BJ (cell line): ENCODE measurements at regions not wholly inside any gene's neighbourhood (a gene's known extent, or its start where the extent isn't known, plus 50 kb on each side); places are given as distances from the start of the nearest gene placed in this dataset.

Source experiments
- CTCF ChIA-PET: fragments of 350-600 bp; formaldehyde crosslinking; extraction: SDS; loops from one replicate; lab custom pipeline; 2021; ENCODE audit warnings: antibody characterized with exemption, inconsistent platforms; lab: Yijun Ruan, JAX
- POLR2A ChIA-PET: fragments of 300-600 bp; sonication (Branson Sonifier 250); formaldehyde crosslinking; extraction: SDS; loops from one replicate; lab custom pipeline; 2021; ENCODE audit warnings: antibody characterized with exemption; lab: Charles Lee
- DNase-seq: peaks from one replicate; pipeline ENCODE4 v3.0.0-alpha.2; 2011; ENCODE audit warnings: low read depth
- H3K27me3 ChIP-seq: 2 replicates; pipeline ENCODE4 v1.6.0; 2011; ENCODE audit warnings: low read length; ENCODE audit not compliant: control insufficient read depth, insufficient read depth
- H3K36me3 ChIP-seq: 2 replicates; pipeline ENCODE4 v1.5.1; 2011; ENCODE audit warnings: low read length; ENCODE audit not compliant: control insufficient read depth, insufficient read depth
- H3K4me3 ChIP-seq: 2 replicates; pipeline ENCODE4 v1.5.1; 2011; ENCODE audit warnings: low read depth, mild to moderate bottlenecking, control low read depth, low read length
- TF ChIP-seq, protein P1 (sequence below): IDR thresholded peaks from 2 replicates; pipeline ENCODE4 v1.5.1; 2011; ENCODE audit warnings: low read depth, mild to moderate bottlenecking, control low read depth, inconsistent platforms, low read length, moderate library complexity; ENCODE audit not compliant: insufficient read depth

DNA sequence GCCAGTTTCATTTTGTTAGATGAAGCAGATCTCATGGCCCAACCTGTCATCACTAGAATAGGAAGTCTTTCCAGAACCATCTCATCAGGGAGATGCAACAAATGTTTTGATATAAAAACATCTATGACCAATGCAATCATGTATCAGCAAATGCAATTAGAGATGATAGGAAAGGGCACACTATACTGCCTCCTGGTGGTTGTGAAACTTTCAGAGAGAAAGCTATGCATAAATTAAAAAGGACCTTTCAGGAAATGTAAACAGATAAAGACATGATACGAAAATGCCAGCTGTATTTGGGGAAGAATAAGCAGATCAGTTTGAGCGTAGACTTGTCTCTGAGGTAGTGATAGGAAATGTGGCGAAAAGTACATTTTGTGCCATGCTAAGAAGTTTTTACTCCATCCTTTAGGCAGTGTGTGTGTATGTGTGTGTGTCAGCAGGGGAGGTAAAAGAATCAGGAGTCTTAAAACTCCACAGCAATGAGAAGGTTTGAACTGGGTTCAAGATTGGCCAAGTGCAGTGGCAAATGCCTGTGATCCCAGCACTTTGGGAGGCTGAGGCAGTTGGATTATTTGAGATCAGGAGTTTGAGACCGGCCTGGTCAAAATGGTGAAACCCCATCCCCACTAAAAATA lies 479.3 kb downstream of the CPS1 start:
- DNase-seq: no peak
- TF ChIP-seq, protein P1, sequence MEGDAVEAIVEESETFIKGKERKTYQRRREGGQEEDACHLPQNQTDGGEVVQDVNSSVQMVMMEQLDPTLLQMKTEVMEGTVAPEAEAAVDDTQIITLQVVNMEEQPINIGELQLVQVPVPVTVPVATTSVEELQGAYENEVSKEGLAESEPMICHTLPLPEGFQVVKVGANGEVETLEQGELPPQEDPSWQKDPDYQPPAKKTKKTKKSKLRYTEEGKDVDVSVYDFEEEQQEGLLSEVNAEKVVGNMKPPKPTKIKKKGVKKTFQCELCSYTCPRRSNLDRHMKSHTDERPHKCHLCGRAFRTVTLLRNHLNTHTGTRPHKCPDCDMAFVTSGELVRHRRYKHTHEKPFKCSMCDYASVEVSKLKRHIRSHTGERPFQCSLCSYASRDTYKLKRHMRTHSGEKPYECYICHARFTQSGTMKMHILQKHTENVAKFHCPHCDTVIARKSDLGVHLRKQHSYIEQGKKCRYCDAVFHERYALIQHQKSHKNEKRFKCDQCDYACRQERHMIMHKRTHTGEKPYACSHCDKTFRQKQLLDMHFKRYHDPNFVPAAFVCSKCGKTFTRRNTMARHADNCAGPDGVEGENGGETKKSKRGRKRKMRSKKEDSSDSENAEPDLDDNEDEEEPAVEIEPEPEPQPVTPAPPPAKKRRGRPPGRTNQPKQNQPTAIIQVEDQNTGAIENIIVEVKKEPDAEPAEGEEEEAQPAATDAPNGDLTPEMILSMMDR: no peak
- POLR2A ChIA-PET: no interaction called here
- H3K4me3 ChIP-seq: no peak overlapping the region
- H3K27me3 ChIP-seq: no peaks in the 10 kb centered on the region
- H3K36me3 ChIP-seq: no peaks in the 10 kb centered on the region
- CTCF ChIA-PET: interaction anchor here (1.0 kb wide), 1 partner anchor 11 kb away, joined by 3 read pairs; no protein-coding TSS in a partner anchor

DNA sequence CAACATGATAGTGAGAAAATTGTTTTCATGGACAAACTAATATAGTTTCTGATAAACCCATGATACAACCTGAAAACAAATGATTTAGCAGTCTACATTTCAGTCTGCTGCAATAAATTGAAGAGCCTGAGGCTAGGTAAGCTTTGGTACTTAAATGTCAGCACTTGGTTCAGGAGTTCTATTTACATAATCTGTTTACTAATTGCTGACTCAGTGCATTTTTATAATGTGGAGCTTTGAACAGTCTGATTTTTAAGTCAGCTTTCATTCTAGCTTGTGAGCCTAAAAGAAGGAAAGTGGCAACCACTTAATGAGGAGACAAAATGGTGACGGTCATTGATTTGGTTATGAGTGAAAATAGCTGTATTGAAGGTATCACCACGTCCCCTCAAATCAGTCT lies 488.6 kb downstream of the CPS1 start:
- no peak overlapping the region for H3K4me3 ChIP-seq
- ChIA-PET CTCF (interaction anchor here (1.7 kb wide), 1 partner anchor 10 kb away, joined by 3 read pairs; no protein-coding TSS in a partner anchor), POLR2A (no interaction called here)
- no peaks in the 10 kb centered on the region for H3K27me3 ChIP-seq
- no peaks in the 10 kb centered on the region for H3K36me3 ChIP-seq
- DNase-seq: no peak
- TF ChIP-seq, protein P1: no peak

DNA sequence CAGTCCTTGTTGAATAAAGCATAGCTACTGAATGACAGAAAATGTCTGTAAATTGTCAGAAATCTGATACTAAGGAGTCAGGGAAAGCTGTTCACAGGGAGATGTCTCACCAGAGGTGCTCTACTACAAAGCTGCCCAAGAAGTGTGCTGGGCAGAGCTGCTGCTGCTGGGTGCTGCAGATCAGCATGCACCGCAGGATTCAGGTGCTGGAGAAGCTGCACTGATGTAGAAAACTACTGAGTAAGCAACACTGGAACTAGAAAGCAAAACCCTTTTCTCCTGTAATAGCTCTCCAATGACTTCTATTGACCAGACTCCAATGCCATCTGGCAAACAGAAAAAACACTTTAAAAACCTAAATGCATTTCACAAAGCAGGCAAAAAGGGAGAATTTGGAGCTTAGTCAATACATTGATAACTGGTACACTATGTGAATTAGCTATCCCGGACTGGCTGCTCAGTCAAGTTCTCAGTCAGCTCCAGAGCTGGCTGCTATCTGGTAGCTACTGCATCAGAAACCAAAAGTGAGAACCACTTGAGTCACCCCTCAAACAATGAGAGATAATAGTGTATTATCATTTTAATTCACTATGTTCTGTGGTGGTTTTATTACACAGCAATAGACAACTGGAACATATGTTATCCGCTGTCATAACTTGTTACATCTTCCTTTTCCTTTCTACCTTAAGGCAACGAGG lies 493.1 kb downstream of the CPS1 start:
- POLR2A ChIA-PET: no interaction called here

DNA sequence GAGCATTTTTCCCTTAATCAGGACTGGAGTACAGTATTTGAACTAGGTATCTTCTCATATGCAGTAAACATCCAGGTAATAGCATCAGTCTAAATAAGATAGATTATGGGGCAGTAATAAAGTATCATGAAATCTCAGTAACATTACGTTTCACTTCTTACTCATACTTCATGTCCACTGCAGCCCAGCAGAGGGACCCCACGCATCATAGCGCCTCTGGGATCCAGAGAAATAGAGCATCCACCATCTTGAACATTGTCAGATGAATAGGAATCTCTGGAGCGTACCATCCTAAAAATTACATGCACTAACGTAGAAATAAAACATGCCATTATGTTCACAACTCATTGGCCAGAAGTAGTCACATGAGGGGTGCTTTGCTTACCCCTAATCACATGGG lies 499.0 kb downstream of the CPS1 start:
- TF ChIP-seq, protein P1: no peak
- Histone ChIP-seq H3K36me3 (no peaks in the 10 kb centered on the region), H3K27me3 (no peaks in the 10 kb centered on the region), H3K4me3 (no peak overlapping the region)
- POLR2A ChIA-PET: no interaction called here
- CTCF ChIA-PET: interaction anchor here (0.6 to 1.6 kb wide), 3 partner anchors 10 to 113 kb away, joined by 3 read pairs; no protein-coding TSS in a partner anchor
- DNase-seq: no peak

More for the DNA sequence above, 493.1 kb downstream of the CPS1 start:
- CTCF ChIA-PET: interaction anchor here (1.3 kb wide), 1 partner anchor 9 kb away, joined by 3 read pairs; no protein-coding TSS in a partner anchor
- no peak for DNase-seq
- H3K27me3 ChIP-seq: no peaks in the 10 kb centered on the region
- TF ChIP-seq, protein P1: no peak
- no peaks in the 10 kb centered on the region for H3K36me3 ChIP-seq
- no peak overlapping the region for H3K4me3 ChIP-seq

DNA sequence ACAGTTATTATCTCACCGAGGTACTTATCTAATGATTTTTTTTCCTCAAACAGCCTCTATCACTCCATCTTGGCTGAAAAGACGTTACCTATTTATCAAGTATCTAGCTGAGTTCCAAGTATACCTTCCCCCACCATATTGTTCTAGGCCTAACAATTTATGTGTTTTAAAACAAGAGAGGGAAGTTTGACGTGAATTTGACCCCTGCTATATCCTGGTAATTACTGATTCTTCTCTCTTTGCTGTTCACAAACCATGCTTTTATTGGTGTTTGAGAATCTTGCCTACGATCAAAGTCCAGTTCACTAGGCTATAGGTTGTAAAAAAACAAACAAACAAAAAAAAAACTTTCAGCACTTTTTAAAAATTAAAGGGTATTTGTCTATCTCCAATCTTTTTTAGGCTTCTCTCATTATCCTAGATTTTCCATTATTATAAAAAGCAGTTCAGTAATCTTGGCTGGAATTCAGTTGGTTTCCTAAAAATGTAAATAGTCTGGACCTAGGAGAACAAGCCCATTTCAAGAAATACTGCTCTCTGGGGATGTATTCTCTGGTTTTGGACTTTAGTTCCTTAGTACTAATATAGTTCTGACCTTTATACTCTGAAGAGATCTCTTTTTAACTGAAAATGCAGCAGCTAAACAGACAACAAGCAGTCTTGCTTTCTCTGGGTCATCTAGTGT lies 505.4 kb downstream of the CPS1 start:
- DNase-seq: no peak
- H3K4me3 ChIP-seq: no peak overlapping the region
- H3K27me3 ChIP-seq: no peaks in the 10 kb centered on the region
- ChIA-PET CTCF (no interaction called here), POLR2A (no interaction called here)
- TF ChIP-seq, protein P1: no peak
- H3K36me3 ChIP-seq: no peaks in the 10 kb centered on the region
